H9 (cell line): ENCODE measurements at regions not wholly inside any gene's neighbourhood (a gene's known extent, or its start where the extent isn't known, plus 50 kb on each side); places are given as distances from the start of the nearest gene placed in this dataset.

Experiments used
- DNase-seq: peaks from one replicate; pipeline ENCODE4 v3.0.0-alpha.2; 2017
- H2AFZ ChIP-seq: one replicate; pipeline ENCODE4 v1.6.1; 2013; ENCODE audit warnings: mild to moderate bottlenecking, low read length, control low read depth, moderate library complexity
- H2AK5ac ChIP-seq: 2 replicates; pipeline ENCODE4 v1.6.1; 2013; ENCODE audit warnings: low read length, control low read depth, mixed read lengths; ENCODE audit not compliant: insufficient read length
- H2BK120ac ChIP-seq: one replicate; pipeline ENCODE4 v1.6.1; 2013; ENCODE audit warnings: low read depth, mild to moderate bottlenecking, low read length, control low read depth, inconsistent platforms; ENCODE audit not compliant: poor library complexity, severe bottlenecking
- H2BK12ac ChIP-seq: 2 replicates; pipeline ENCODE4 v1.6.1; 2013; ENCODE audit warnings: low read length, control low read depth, mixed read lengths, low read depth; ENCODE audit not compliant: insufficient read length
- H2BK15ac ChIP-seq: 2 replicates; pipeline ENCODE4 v1.6.1; 2013; ENCODE audit warnings: low read depth, low read length, control low read depth
- H2BK20ac ChIP-seq: one replicate; pipeline ENCODE4 v1.6.1; 2013; ENCODE audit warnings: low read depth, mild to moderate bottlenecking, low read length, control low read depth, inconsistent platforms; ENCODE audit not compliant: poor library complexity, severe bottlenecking
- H2BK5ac ChIP-seq: 2 replicates; pipeline ENCODE4 v1.6.1; 2013; ENCODE audit warnings: low read length, control low read depth, mixed read lengths; ENCODE audit not compliant: insufficient read length
- H3K14ac ChIP-seq: 2 replicates; pipeline ENCODE4 v1.6.1; 2013; ENCODE audit warnings: low read length, control low read depth; ENCODE audit not compliant: insufficient read depth
- H3K18ac ChIP-seq: 2 replicates; pipeline ENCODE4 v1.6.1; 2013; ENCODE audit warnings: low read depth, mild to moderate bottlenecking, mixed read lengths, low read length, control low read depth; ENCODE audit not compliant: insufficient read length
- H3K23ac ChIP-seq: 2 replicates; pipeline ENCODE4 v1.6.1; 2013; ENCODE audit warnings: low read length, control low read depth, mixed read lengths, low read depth; ENCODE audit not compliant: insufficient read length
- H3K23me2 ChIP-seq: 2 replicates; pipeline ENCODE4 v1.6.1; 2013; ENCODE audit warnings: low read depth, mild to moderate bottlenecking, mixed read lengths, low read length, control low read depth; ENCODE audit not compliant: insufficient read length, poor library complexity, severe bottlenecking
- H3K27ac ChIP-seq: 2 replicates; pipeline ENCODE4 v1.5.1; 2013; ENCODE audit warnings: low read length, control low read depth, mixed read lengths, low read depth; ENCODE audit not compliant: insufficient read length
- H3K27me3 ChIP-seq: 2 replicates; pipeline ENCODE4 v1.6.1; 2013; ENCODE audit warnings: low read length, control low read depth, inconsistent platforms; ENCODE audit not compliant: insufficient read depth
- H3K4ac ChIP-seq: 2 replicates; pipeline ENCODE4 v1.6.1; 2013; ENCODE audit warnings: low read depth, mild to moderate bottlenecking, control low read depth, inconsistent platforms, low read length, moderate library complexity
- H3K4me1 ChIP-seq: 2 replicates; pipeline ENCODE4 v1.6.1; 2013; ENCODE audit warnings: low read length, control low read depth, inconsistent platforms; ENCODE audit not compliant: insufficient read depth
- H3K4me2 ChIP-seq: 2 replicates; pipeline ENCODE4 v1.6.1; 2013; ENCODE audit warnings: low read length, control low read depth, mixed read lengths; ENCODE audit not compliant: insufficient read length, insufficient read depth
- H3K56ac ChIP-seq: 2 replicates; pipeline ENCODE4 v1.6.1; 2013; ENCODE audit warnings: low read depth, mild to moderate bottlenecking, mixed read lengths, low read length, control low read depth; ENCODE audit not compliant: insufficient read length
- H3K79me1 ChIP-seq: 2 replicates; pipeline ENCODE4 v1.6.1; 2013; ENCODE audit warnings: low read depth, mild to moderate bottlenecking, moderate library complexity, low read length, control low read depth, inconsistent platforms; ENCODE audit not compliant: insufficient read depth, poor library complexity, severe bottlenecking
- H3K79me2 ChIP-seq: 2 replicates; pipeline ENCODE4 v1.6.1; 2013; ENCODE audit warnings: low read length, control low read depth, inconsistent platforms; ENCODE audit not compliant: insufficient read depth
- H3K9ac ChIP-seq: 2 replicates; pipeline ENCODE4 v1.6.1; 2013; ENCODE audit warnings: low read length, control low read depth, mixed read lengths; ENCODE audit not compliant: insufficient read length; ENCODE audit errors: extremely low read depth
- H3K9me3 ChIP-seq: one replicate; pipeline ENCODE4 v1.6.1; 2013; ENCODE audit warnings: low read depth, low read length, inconsistent platforms; ENCODE audit not compliant: control insufficient read depth
- H3T11ph ChIP-seq: one replicate; pipeline ENCODE4 v1.6.1; 2013; ENCODE audit warnings: mild to moderate bottlenecking, low read length, control low read depth, inconsistent platforms
- H4K20me1 ChIP-seq: one replicate; pipeline ENCODE4 v1.6.1; 2013; ENCODE audit not compliant: control insufficient read depth, insufficient read length, insufficient read depth
- H4K5ac ChIP-seq: 2 replicates; pipeline ENCODE4 v1.6.1; 2013; ENCODE audit warnings: low read depth, mild to moderate bottlenecking, mixed read lengths, low read length, control low read depth; ENCODE audit not compliant: insufficient read length
- H4K8ac ChIP-seq: replicated peaks from 2 replicates; pipeline ENCODE4 v1.6.1; 2013; ENCODE audit warnings: low read length, control low read depth, mixed read lengths, low read depth; ENCODE audit not compliant: insufficient read length
- H4K91ac ChIP-seq: 2 replicates; pipeline ENCODE4 v1.6.1; 2013; ENCODE audit warnings: low read depth, mild to moderate bottlenecking, moderate library complexity, mixed read lengths, low read length, control low read depth; ENCODE audit not compliant: insufficient read length
- H3K27ac Mint-ChIP-seq, 3 experiments: 2 replicates in 2 of 3; 3 replicates in 1 of 3; pipeline ENCODE4 v1.8.0; 2020 to 2021; ENCODE audit warnings: mixed read lengths in 3 of 3, mild to moderate bottlenecking in 1 of 3, moderate library complexity in 1 of 3
- H3K27me3 Mint-ChIP-seq: 2 replicates; pipeline ENCODE4 v1.8.0; 2021; ENCODE audit warnings: low read depth, mild to moderate bottlenecking, moderate library complexity, mixed read lengths
- H3K36me3 Mint-ChIP-seq, 3 experiments: 2 replicates in 2 of 3; 3 replicates in 1 of 3; pipeline ENCODE4 v1.8.0; 2020 to 2021; ENCODE audit warnings: low read depth in 3 of 3, mixed read lengths in 3 of 3; ENCODE audit not compliant: insufficient read depth in 1 of 3
- H3K4me1 Mint-ChIP-seq, 2 experiments: 2 replicates each; pipeline ENCODE4 v1.8.0; 2020; ENCODE audit warnings: mixed read lengths in 2 of 2
- H3K4me3 Mint-ChIP-seq, 2 experiments: 2 replicates in 1 of 2; 3 replicates in 1 of 2; pipeline ENCODE4 v1.8.0; 2020 to 2021; ENCODE audit warnings: mild to moderate bottlenecking in 2 of 2, mixed read lengths in 2 of 2, moderate library complexity in 1 of 2
- H3K9me3 Mint-ChIP-seq, 2 experiments: 2 replicates in 1 of 2; 3 replicates in 1 of 2; pipeline ENCODE4 v1.8.0; 2020; ENCODE audit warnings: mild to moderate bottlenecking in 2 of 2, mixed read lengths in 2 of 2, moderate library complexity in 1 of 2
- WGBS: extraction: QIAGEN DNeasy Blood & Tissue Kit; methylation state at CpG from one replicate; pipeline ENCODE4 v1.1.7; 2013; ENCODE audit warnings: missing lambda C conversion rate, low lambda C conversion rate, mixed read lengths; ENCODE audit not compliant: insufficient read length; ENCODE audit errors: extremely low coverage; 5-methylcytosine and 5-hydroxymethylcytosine counted together
- TF ChIP-seq, protein P1 (sequence below): fragments of 200-600 bp; sonication (generic); conservative IDR thresholded peaks from 3 replicates; pipeline ENCODE4 v1.8.0; 2021; ENCODE audit warnings: antibody characterized with exemption, mild to moderate bottlenecking

DNA sequence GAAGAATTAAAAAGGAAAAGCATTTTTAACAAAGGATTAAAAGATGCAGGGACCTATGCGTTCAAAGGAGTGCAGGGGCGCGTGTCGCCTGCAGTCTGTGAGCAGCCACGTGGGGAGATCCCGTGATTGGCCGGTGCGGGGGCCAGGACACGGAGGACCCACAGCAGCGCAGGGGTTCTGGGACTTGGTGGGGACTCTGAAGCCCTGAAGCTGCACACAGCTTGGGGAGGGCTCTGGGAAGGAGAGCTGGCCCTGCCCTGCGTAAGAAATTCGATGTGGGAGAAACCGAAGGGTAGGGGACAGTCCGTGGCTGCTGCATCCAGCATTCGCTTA is 268.1 kb downstream of the KLF6 start:
- H2BK120ac ChIP-seq = no peak overlapping the region
- Mint-ChIP-seq H3K4me3 (no peak overlapping the region), H3K36me3 (peaks cover 0 to 2% (median 0%) of the 10 kb centered on the region in 3 experiments; a peak in 2 of 7 replicates), H3K4me1 (peaks cover 0 to 5% of the 10 kb centered on the region in 2 experiments; a peak in 3 of 4 replicates), H3K27ac (no peak overlapping the region), H3K27me3 (no peaks in the 10 kb centered on the region; the same call in none of the 2 replicates), H3K9me3 (peaks cover 4 to 5% of the 10 kb centered on the region in 2 experiments; a peak in 3 of 5 replicates)
- H3K23me2 ChIP-seq = no peaks in the 10 kb centered on the region
- H3K9ac ChIP-seq = no peak overlapping the region
- H3K23ac ChIP-seq = no peak overlapping the region
- no peak overlapping the region for H3K4me2 ChIP-seq
- H3K9me3 ChIP-seq = no peaks in the 10 kb centered on the region
- no peak overlapping the region for H3T11ph ChIP-seq
- no peak overlapping the region for H2AFZ ChIP-seq
- H2BK5ac ChIP-seq = no peak overlapping the region
- H3K18ac ChIP-seq = no peak overlapping the region
- H3K4ac ChIP-seq = no peak overlapping the region
- H2BK15ac ChIP-seq = no peak overlapping the region
- WGBS = no CpG with 5 or more reads among the region's 15 CpGs
- H2BK20ac ChIP-seq = no peak overlapping the region
- H4K8ac ChIP-seq = no peak overlapping the region
- H3K79me2 ChIP-seq = no peaks in the 10 kb centered on the region
- no peak overlapping the region for H3K56ac ChIP-seq
- H2BK12ac ChIP-seq = no peak overlapping the region
- H4K20me1 ChIP-seq = no peaks in the 10 kb centered on the region
- no peaks in the 10 kb centered on the region; the same call in 1 of the 2 replicates for H3K27me3 ChIP-seq
- no peak for DNase-seq
- no peak overlapping the region for H4K91ac ChIP-seq
- H4K5ac ChIP-seq = no peak overlapping the region
- no peak overlapping the region for H3K27ac ChIP-seq
- no peaks in the 10 kb centered on the region for H3K79me1 ChIP-seq
- no peak overlapping the region for H3K14ac ChIP-seq
- no peak overlapping the region for H2AK5ac ChIP-seq
- TF ChIP-seq, protein P1, sequence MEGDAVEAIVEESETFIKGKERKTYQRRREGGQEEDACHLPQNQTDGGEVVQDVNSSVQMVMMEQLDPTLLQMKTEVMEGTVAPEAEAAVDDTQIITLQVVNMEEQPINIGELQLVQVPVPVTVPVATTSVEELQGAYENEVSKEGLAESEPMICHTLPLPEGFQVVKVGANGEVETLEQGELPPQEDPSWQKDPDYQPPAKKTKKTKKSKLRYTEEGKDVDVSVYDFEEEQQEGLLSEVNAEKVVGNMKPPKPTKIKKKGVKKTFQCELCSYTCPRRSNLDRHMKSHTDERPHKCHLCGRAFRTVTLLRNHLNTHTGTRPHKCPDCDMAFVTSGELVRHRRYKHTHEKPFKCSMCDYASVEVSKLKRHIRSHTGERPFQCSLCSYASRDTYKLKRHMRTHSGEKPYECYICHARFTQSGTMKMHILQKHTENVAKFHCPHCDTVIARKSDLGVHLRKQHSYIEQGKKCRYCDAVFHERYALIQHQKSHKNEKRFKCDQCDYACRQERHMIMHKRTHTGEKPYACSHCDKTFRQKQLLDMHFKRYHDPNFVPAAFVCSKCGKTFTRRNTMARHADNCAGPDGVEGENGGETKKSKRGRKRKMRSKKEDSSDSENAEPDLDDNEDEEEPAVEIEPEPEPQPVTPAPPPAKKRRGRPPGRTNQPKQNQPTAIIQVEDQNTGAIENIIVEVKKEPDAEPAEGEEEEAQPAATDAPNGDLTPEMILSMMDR = no peak
- no peaks in the 10 kb centered on the region for H3K4me1 ChIP-seq
